ENCODE measurements at regions not wholly inside any gene's neighbourhood (a gene's known extent, or its start where the extent isn't known, plus 50 kb on each side); places are given as distances from the start of the nearest gene placed in this dataset.

DNA sequence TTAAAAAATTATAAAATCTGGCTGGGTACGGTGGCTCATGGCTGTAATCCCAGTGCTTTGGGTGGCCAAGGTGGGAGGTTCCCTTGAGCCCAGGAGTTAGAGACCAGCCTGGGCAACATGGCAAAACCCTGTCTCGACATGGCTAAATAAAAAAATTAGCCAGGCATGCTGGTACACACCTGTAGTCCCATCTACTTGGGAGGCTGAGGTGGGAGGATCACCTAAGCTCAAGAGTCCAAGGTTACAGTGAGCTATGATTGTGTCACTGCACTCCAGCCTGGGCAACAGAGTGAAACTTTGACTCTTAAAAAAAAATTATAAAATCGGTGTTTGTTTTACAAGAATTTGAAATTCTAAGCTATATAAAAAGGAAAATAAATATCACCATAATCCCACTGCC, 141.8 kb downstream of the SLC38A6 start:
- Mint-ChIP-seq H3K27me3 (peaks cover 5% of the 10 kb centered on the region), H3K4me1 (ENCODE audit: low read depth) (no peaks in the 10 kb centered on the region)

DNA sequence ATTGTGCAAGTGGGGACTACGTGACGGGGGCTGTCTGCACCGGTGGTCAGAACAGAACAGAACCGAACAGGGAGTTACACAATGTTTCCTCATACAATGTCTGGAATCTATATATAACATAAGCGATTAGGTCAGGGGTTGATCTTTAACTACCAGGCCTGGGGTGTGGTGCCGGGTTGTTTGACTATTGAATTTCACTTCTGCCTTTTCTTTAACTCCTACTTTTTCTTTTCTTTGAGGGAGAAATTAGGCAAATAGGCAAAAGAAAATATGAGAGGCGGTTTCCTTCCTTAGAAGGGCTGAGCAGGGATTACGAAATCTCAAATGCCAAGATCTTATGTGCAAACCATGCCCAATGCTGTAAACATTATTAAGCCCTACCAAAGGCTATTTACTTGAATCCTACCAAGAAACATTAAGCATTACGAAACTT, 140.3 kb downstream of the SLC38A6 start:
- Mint-ChIP-seq H3K36me3 (no peaks in the 10 kb centered on the region), H3K27me3 (no peaks in the 10 kb centered on the region), H3K9me3 (ENCODE audit: low read depth) (no peaks in the 10 kb centered on the region), H3K4me1 (ENCODE audit: low read depth) (no peaks in the 10 kb centered on the region), H3K27ac (no peak overlapping the region), H3K4me3 (no peak overlapping the region)

More for the DNA sequence above, 141.8 kb downstream of the SLC38A6 start:
- H3K9me3 Mint-ChIP-seq (ENCODE audit: low read depth) = no peaks in the 10 kb centered on the region
- no peaks in the 10 kb centered on the region for H3K36me3 Mint-ChIP-seq
- H3K27ac Mint-ChIP-seq = no peak overlapping the region
- H3K4me3 Mint-ChIP-seq = no peak overlapping the region

DNA sequence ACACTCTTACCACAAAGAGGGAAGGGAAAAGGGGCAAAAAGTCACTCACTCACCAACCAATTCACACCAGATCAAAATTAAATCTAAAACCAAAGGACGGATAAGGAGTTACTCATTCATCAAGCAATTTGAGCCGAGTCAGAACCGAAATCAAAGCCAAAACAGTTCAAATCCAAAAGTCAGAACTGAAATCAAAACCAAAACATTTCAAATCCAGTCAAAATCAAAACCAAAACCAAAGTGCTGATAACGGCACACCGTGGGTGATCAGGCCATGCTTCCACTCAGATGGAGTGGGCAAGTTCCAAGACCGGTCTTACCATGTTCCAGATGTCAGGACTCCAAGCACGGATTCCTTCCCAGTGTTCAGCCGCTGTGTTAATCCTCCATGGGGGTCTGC, 139.5 kb downstream of the SLC38A6 start:
- H3K27ac Mint-ChIP-seq = no peak overlapping the region
- H3K4me3 Mint-ChIP-seq = no peak overlapping the region
- no peaks in the 10 kb centered on the region for H3K27me3 Mint-ChIP-seq
- no peaks in the 10 kb centered on the region for H3K9me3 Mint-ChIP-seq (ENCODE audit: low read depth)
- no peaks in the 10 kb centered on the region for H3K4me1 Mint-ChIP-seq (ENCODE audit: low read depth)
- no peaks in the 10 kb centered on the region for H3K36me3 Mint-ChIP-seq

DNA sequence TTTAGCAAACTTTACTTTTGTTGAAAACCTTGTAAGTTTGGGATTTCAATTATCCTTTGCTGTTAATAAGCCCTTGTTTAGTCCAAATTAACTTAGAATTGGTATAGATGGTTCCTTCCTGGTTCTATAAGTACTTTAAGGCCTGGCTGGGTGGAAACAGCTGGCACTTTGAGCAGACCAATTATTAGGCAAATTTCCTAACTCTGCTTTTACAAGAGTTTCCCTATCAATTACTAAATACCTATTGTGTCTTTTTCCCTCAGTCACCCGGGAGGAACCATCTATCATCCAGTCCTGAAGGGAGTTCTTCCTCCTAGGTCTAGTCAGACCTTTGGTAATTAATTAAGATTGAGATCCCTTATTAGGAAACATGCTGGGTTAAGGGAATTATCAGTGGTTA, 138.0 kb downstream of the SLC38A6 start:
- peaks cover 9% of the 10 kb centered on the region for H3K9me3 Mint-ChIP-seq (ENCODE audit: low read depth)
- H3K27ac Mint-ChIP-seq = no peak overlapping the region
- no peaks in the 10 kb centered on the region for H3K4me1 Mint-ChIP-seq (ENCODE audit: low read depth)
- H3K27me3 Mint-ChIP-seq = no peaks in the 10 kb centered on the region
- H3K4me3 Mint-ChIP-seq = no peak overlapping the region
- H3K36me3 Mint-ChIP-seq = no peaks in the 10 kb centered on the region

DNA sequence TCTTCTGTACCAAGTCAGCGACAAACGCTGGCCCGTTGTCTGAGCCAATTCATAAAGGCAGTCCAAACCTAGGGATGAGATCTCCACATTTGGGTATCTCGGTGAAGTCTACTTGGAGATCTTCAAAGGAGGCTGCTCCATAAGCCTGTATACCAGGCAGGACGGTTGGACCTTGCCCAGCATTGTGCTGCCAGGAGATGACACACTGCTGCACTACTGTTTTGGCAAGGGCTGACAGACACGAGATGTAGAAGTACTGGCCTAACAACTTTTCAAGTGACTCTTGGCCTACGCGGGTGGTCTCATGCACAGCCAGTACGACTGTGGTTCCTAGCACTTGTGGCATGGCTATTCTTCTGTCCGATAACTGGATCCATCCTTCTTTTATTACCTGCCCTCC, 135.3 kb downstream of the SLC38A6 start:
- Mint-ChIP-seq H3K9me3 (ENCODE audit: low read depth) (peaks cover 13% of the 10 kb centered on the region), H3K27ac (no peak overlapping the region), H3K4me3 (no peak overlapping the region), H3K4me1 (ENCODE audit: low read depth) (no peaks in the 10 kb centered on the region), H3K36me3 (peaks cover 3% of the 10 kb centered on the region), H3K27me3 (no peaks in the 10 kb centered on the region)

DNA sequence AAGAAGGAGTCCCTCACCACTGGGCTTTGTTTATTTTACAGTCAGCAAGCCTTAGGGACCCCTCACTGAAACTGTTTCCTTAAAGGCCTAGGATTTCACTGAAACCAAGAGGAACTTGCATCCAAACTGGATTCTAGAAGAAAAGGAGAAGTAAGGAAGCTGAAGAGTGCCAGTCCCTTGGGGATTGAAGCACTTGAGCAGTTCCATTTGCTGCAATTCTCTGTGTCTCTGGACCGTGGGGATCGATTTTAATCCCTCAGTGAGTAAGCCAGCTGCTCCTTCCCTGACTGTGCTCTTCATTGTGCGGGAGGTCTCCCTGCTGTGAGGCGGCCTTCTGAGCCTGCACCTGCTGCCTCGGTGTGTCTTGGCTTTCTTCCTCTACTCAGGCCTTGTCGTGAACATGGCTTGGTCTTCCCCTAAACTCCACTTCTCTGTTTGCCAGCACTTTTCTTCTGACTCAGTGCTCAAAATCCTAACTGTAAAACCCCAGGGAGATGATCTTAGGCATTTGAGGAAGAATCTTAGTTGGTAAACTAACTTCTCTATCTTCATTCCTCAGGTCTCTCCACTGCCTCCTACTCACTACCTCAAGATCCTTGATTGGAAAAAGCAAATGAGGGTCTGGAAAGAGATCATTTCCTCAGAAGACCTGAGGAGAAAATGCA, 132.6 kb downstream of the SLC38A6 start:
- H3K4me3 Mint-ChIP-seq = no peak overlapping the region
- no peak overlapping the region for H3K27ac Mint-ChIP-seq
- H3K4me1 Mint-ChIP-seq (ENCODE audit: low read depth) = no peaks in the 10 kb centered on the region
- H3K9me3 Mint-ChIP-seq (ENCODE audit: low read depth) = peaks cover 13% of the 10 kb centered on the region
- peaks cover 1% of the 10 kb centered on the region for H3K27me3 Mint-ChIP-seq
- peaks cover 6% of the 10 kb centered on the region for H3K36me3 Mint-ChIP-seq

DNA sequence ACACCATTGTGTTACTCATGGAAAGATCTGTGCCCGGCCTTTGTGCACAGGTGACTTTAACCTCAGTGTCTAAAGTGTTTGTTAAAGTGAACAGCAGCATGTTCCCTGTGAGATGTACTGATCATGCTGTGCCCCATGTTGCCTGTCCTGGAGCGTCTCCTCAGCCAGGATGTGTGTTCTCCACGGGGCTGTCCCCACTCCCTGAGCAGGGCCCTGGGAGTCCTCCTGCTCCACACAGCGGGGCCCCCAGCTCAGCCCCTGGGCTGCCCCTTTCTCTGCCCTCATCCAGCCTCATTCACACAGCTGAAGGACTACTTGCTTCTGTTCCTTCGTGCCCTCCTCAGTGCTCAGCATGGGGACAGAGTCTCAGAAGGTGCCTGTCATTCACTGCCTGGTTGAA, 131.5 kb downstream of the SLC38A6 start:
- no peak overlapping the region for H3K27ac Mint-ChIP-seq
- H3K27me3 Mint-ChIP-seq = peaks cover 1% of the 10 kb centered on the region
- H3K36me3 Mint-ChIP-seq = peaks cover 6% of the 10 kb centered on the region
- no peaks in the 10 kb centered on the region for H3K4me1 Mint-ChIP-seq (ENCODE audit: low read depth)
- H3K9me3 Mint-ChIP-seq (ENCODE audit: low read depth) = peaks cover 13% of the 10 kb centered on the region
- no peak overlapping the region for H3K4me3 Mint-ChIP-seq

DNA sequence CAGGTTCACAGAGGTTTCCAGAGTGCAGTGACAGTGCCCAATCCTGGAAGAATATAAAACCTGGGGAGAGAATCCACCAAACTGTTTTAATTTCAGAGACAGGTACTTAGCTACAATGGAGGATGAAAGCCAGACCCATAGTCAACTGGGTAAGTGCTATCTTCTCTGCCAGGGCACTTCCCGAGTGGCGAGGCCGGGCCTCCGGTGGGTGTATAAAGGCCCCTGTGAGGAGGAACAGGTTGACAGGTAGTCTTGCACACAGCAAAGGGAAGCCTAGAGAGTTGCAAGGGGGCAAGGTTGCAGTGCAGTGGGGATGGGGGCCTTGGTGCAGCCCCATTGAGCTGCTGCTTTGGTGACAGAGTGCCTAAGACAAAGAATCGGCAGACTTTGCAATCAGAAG, 130.7 kb downstream of the SLC38A6 start:
- peaks cover 1% of the 10 kb centered on the region for H3K27me3 Mint-ChIP-seq
- H3K4me1 Mint-ChIP-seq (ENCODE audit: low read depth) = no peaks in the 10 kb centered on the region
- H3K4me3 Mint-ChIP-seq = no peak overlapping the region
- H3K27ac Mint-ChIP-seq = no peak overlapping the region
- H3K9me3 Mint-ChIP-seq (ENCODE audit: low read depth) = peaks cover 13% of the 10 kb centered on the region
- H3K36me3 Mint-ChIP-seq = peaks cover 6% of the 10 kb centered on the region

DNA sequence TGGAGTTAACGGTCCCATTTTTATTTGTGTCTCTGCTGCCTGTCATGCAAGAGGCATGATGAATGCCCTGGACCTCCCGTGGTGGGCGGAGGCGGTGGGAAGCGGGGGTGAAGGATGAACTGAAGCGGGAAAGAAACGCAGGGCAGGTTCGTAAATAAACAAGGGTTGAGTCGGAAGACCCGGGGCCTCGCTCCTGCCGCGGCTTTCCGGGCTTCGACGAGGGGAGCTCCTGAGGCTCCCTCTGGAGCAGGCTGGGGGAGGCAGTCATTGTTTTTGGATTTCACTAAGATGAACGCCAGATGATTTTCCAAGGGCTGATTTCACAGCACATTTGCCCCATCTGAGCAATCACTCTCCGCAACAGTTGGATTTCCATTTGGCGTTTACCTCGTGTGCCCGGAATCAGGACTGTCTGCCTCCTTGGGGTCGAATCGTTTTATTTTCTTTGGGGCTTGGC, 130.2 kb downstream of the SLC38A6 start:
- H3K9me3 Mint-ChIP-seq (ENCODE audit: low read depth) = peaks cover 13% of the 10 kb centered on the region
- H3K27me3 Mint-ChIP-seq = peaks cover 1% of the 10 kb centered on the region
- peaks cover 6% of the 10 kb centered on the region for H3K36me3 Mint-ChIP-seq
- H3K4me1 Mint-ChIP-seq (ENCODE audit: low read depth) = no peaks in the 10 kb centered on the region
- no peak overlapping the region for H3K27ac Mint-ChIP-seq
- H3K4me3 Mint-ChIP-seq = no peak overlapping the region

DNA sequence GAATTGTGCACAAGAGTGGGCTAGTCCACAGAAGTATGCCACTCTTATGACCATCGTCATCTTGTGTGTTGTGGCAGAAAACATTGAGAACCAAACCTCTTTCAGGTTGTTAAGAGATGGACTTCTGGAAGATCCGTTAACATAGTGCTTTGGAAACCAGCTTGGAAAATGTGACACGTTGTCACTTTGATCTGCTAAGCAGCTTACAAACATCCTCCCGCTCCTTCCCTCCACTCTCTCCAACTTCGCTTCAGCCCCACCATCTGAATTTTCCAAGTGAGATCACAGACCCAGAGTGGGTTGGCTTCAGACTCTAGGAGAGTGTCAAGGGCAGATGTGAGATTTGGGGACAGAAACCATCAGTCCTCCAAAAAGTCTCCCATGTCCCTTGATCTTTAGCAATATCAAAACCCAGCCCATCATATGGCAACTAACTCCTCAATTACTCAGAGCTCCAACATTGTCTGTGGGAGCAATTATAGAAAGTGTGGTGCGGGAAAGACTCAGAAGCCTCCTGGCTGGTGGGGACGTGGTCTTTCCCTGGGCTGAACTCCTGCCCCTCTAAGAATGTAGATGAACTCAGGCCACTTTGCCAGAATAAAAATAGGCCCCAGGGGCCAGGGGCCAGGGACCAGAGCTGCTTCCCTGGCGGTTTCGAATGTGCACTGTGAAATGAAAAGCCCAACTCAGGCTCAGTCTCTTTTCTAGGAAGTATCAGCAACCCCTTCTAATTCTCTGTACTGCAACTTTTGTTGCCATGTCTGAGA, 129.5 kb downstream of the SLC38A6 start:
- no peaks in the 10 kb centered on the region for H3K4me1 Mint-ChIP-seq (ENCODE audit: low read depth)
- peaks cover 1% of the 10 kb centered on the region for H3K27me3 Mint-ChIP-seq
- H3K4me3 Mint-ChIP-seq = no peak overlapping the region
- peaks cover 13% of the 10 kb centered on the region for H3K9me3 Mint-ChIP-seq (ENCODE audit: low read depth)
- peaks cover 6% of the 10 kb centered on the region for H3K36me3 Mint-ChIP-seq
- H3K27ac Mint-ChIP-seq = no peak overlapping the region

DNA sequence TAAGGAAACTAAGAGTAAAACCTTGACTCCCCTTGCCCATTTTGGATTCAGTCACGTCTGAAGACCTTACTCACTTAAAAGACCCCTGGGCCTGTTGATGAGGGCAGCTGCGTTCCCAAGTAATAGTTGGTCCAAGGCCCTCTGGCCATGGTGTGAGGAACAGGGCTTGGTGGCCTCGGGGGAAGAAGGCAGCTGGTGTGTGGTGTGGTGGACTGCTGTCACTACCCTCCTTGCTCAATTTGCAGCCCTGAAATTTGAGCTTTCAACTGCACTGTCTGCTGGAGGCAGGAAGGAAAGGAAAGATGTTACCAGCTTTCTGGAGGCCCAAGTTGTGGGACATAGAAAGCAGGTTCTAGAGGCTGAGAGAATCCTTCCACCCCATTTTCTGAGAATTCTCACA, 128.2 kb downstream of the SLC38A6 start:
- H3K36me3 Mint-ChIP-seq = peaks cover 14% of the 10 kb centered on the region
- H3K4me1 Mint-ChIP-seq (ENCODE audit: low read depth) = no peaks in the 10 kb centered on the region
- H3K9me3 Mint-ChIP-seq (ENCODE audit: low read depth) = peaks cover 15% of the 10 kb centered on the region
- H3K27ac Mint-ChIP-seq = no peak overlapping the region
- H3K4me3 Mint-ChIP-seq = no peak overlapping the region
- peaks cover 1% of the 10 kb centered on the region for H3K27me3 Mint-ChIP-seq

DNA sequence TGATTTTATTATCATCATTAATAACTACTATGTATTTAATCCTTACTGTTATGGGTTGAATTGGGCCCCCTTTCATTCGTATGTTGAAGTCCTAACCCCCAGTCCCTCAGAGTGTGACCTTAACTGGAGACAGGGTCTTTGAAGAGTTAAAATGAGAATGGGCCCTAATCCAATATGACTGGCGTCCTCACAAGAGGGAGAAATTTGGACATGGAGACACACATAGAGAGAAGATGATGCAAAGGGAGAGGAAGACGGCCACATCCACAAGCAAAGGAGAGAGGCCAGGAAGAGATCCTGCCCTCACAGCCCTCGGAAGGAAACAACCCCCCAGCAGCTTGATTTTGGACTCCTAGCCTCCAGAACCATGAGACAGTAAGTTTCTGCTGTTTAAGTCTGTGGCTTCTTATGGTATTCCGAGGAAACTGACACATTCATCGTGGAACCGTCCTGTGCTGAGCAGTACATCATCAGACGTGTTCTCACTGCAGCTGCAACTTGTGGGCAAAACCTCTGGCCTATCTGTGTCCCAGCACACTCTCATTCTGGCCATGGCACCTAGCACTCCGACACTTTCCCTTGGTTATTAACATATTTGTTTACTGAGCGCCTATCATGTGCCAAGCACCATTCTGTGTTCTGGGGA, 127.6 kb downstream of the SLC38A6 start:
- Mint-ChIP-seq H3K4me1 (ENCODE audit: low read depth) (no peaks in the 10 kb centered on the region), H3K27me3 (peaks cover 1% of the 10 kb centered on the region), H3K9me3 (ENCODE audit: low read depth) (peaks cover 11% of the 10 kb centered on the region), H3K4me3 (no peak overlapping the region), H3K27ac (no peak overlapping the region), H3K36me3 (peaks cover 11% of the 10 kb centered on the region)

DNA sequence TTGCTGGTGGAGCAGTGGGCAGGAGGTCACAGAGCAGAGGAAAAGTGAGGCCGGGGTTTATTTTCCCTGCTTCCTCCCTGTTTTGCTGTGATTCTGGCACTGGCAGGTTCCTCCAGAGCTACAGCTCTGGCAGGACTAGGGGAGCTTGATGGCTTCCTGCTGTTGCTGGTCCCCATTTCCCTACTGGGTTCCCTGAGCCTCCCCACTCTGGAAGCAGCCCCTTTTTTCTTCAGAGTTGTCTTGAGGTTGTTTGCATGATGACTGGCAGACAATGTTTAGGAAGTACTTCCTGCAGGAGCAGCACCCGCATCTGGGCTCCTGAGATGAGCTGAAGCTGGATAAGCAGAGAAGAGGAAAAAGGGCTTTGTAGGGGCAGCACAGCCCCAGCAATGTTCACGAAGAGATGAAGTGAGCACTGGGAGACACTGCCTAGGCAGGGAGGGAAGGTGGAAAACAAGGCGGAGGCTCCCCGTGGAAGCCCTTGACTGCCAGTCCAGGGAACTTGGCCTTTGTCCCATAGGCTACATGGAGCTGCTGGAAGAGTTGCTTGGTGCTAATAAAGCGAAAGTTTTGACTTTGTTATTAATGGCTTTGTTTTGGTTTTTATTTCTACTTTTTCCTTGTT, 126.9 kb downstream of the SLC38A6 start:
- no peak overlapping the region for H3K4me3 Mint-ChIP-seq
- peaks cover 1% of the 10 kb centered on the region for H3K27me3 Mint-ChIP-seq
- no peaks in the 10 kb centered on the region for H3K4me1 Mint-ChIP-seq (ENCODE audit: low read depth)
- H3K27ac Mint-ChIP-seq = no peak overlapping the region
- H3K36me3 Mint-ChIP-seq = peaks cover 11% of the 10 kb centered on the region
- H3K9me3 Mint-ChIP-seq (ENCODE audit: low read depth) = peaks cover 11% of the 10 kb centered on the region

DNA sequence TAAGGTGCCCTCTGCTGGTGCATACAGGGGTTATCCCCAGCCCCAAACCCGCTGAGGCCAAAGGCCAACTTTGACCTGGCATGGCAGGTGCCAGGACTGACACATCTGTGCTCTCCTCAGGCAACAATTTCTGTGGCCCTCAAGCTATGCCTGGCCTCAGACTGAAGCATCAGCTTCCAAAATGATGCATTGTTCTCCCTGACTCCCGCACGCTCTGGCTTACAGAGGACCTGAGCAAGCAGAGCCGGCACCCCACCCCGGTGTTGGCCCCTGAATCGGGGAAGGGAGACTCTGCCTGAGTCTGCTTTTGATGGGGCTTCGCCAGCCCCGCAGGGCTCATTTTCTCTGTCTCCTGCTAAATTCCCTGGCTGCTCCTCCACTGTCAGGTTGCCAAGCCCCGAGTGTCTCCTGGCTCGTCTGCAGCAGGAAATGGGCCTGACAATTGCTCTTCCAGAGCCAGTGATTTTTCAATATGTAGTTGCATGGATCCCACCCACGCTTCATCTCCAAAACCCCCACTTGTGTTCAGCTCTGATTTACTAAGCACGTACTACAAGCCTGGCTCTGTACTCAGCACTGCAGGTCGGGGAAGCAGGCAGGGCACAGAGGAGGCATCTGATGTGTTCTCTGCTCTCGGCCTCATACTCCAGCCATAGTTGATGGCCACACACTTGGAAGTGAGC, 126.1 kb downstream of the SLC38A6 start:
- Mint-ChIP-seq H3K4me1 (ENCODE audit: low read depth) (no peaks in the 10 kb centered on the region), H3K4me3 (no peak overlapping the region), H3K27me3 (peaks cover 1% of the 10 kb centered on the region), H3K36me3 (peaks cover 11% of the 10 kb centered on the region), H3K27ac (no peak overlapping the region), H3K9me3 (ENCODE audit: low read depth) (peaks cover 11% of the 10 kb centered on the region)

Measured in activated naive CD8-positive, alpha-beta T cell (primary cell).